Sigmoid colon (tissue), 4 donors: ENCODE measurements at regions not wholly inside any gene's neighbourhood (a gene's known extent, or its start where the extent isn't known, plus 50 kb on each side); places are given as distances from the start of the nearest gene placed in this dataset.

ENCODE experiments used
- EP300 ChIP-seq, 4 donors: sonication (generic); formaldehyde crosslinking; IDR thresholded peaks; one replicate each; pipeline ENCODE4 v1.6.1; 2017; ENCODE audit warnings: antibody characterized with exemption in 4 of 4
- POLR2A ChIP-seq, 2 donors: fragments of 450-650 bp; IDR thresholded peaks; one replicate each; pipeline ENCODE4 v1.6.1; 2016; ENCODE audit warnings: antibody characterized with exemption in 2 of 2, mild to moderate bottlenecking in 2 of 2, moderate library complexity in 2 of 2
- POLR2AphosphoS5 ChIP-seq, 4 donors: sonication (generic); formaldehyde crosslinking; IDR thresholded peaks; one replicate each; pipeline ENCODE4 v1.6.1; 2017; ENCODE audit warnings: antibody characterized with exemption in 4 of 4
- TF ChIP-seq, protein P1 (sequence below), 4 experiments: fragments of 450-650 bp in 3 of 4; fragments of 200-600 bp in 1 of 4; IDR thresholded peaks; one replicate each; pipeline ENCODE4 v1.5.1; 2016 to 2019; ENCODE audit warnings: antibody characterized with exemption in 4 of 4, mild to moderate bottlenecking in 3 of 4, moderate library complexity in 2 of 4

- TF ChIP-seq, protein P1, sequence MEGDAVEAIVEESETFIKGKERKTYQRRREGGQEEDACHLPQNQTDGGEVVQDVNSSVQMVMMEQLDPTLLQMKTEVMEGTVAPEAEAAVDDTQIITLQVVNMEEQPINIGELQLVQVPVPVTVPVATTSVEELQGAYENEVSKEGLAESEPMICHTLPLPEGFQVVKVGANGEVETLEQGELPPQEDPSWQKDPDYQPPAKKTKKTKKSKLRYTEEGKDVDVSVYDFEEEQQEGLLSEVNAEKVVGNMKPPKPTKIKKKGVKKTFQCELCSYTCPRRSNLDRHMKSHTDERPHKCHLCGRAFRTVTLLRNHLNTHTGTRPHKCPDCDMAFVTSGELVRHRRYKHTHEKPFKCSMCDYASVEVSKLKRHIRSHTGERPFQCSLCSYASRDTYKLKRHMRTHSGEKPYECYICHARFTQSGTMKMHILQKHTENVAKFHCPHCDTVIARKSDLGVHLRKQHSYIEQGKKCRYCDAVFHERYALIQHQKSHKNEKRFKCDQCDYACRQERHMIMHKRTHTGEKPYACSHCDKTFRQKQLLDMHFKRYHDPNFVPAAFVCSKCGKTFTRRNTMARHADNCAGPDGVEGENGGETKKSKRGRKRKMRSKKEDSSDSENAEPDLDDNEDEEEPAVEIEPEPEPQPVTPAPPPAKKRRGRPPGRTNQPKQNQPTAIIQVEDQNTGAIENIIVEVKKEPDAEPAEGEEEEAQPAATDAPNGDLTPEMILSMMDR (IDR thresholded peaks at IDR 0.05), result no peak
- TF ChIP-seq POLR2A (IDR thresholded peaks at IDR 0.05) (no peak), POLR2AphosphoS5 (IDR thresholded peaks at IDR 0.05) (no peak), EP300 (IDR thresholded peaks at IDR 0.05) (no peak)
Measured at GRCh38 chr7:46368871-46369270, 447.8 kb upstream of the IGFBP3 start.
